ACHN (cell line): ENCODE measurements at regions not wholly inside any gene's neighbourhood (a gene's known extent, or its start where the extent isn't known, plus 50 kb on each side); places are given as distances from the start of the nearest gene placed in this dataset.
"Not testable (repeated sequence)": the region's sequence is repeated elsewhere in the genome, so short reads cannot be mapped to it uniquely, and the experiment has no call there.

ENCODE experiments used
- DNase-seq: peaks from one replicate; pipeline ENCODE4 v3.0.0-alpha.2; 2015
- in situ Hi-C: cut with HindIII; loops from 2 replicates; pipeline ENCODE4 v1.10.0; 2017; ENCODE audit warnings: low sequenced_read_pairs, low pct_ligation_motif_present, low pct_unique_long_range_greater_than_20kb

GRCh38 chr5:68817632-68818031 is 276.2 kb upstream of the SLC30A5 start:
- DNase-seq, result no peak
- in situ Hi-C loops, result no loop called here

GRCh38 chr5:68818057-68818695 is 275.6 kb upstream of the SLC30A5 start:
- in situ Hi-C loops, result no loop called here
- no peak for DNase-seq

GRCh38 chr5:68818870-68819269 is 274.9 kb upstream of the SLC30A5 start:
- in situ Hi-C loops, result no loop called here

DNA sequence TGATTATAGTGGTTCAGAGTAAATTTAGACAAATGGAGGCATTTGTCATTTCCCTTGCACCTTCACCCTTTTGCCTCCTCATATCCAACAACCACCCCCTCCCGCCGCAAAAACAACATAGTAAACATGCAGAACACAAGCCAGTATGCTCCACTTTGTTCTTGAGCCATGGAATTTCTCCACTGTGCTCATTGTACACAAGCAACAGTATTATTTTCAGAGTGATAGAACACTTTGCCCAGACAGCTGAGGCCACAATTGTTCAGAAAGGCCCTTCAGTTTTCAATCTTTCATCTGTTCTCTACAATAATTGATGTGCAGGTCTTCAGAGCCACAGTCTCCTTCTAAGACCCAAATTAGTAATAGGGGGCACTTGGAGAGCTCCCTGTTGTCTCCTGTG is 272.8 kb upstream of the SLC30A5 start:
- DNase-seq, result no peak
- in situ Hi-C loops, result no loop called here

More at GRCh38 chr5:68818870-68819269, 274.9 kb upstream of the SLC30A5 start:
- DNase-seq, result no peak

DNA sequence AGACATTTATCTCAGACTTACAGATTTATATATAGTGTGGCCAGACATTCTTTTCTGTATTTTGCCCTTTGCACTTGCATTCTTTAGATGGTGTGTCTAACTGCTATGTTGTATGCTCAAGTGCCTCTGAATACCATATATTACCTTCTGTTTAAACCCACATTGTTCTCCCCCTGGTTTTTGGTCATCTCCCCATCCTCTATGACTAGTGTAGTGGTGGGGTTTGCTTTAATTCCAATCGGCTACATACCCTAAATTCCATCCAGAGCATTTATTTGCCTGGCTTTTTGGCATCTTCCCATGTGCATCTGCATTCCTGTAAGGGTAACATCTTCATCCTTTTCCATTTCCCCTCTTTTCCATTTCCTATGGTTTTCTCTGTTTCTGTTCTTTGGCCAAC is 271.0 kb upstream of the SLC30A5 start:
- no peak for DNase-seq
- in situ Hi-C loops, result no loop called here

- DNase-seq, result no peak
- in situ Hi-C loops, result no loop called here
Observed at GRCh38 chr5:68823301-68823700, 270.5 kb upstream of the SLC30A5 start.

DNA sequence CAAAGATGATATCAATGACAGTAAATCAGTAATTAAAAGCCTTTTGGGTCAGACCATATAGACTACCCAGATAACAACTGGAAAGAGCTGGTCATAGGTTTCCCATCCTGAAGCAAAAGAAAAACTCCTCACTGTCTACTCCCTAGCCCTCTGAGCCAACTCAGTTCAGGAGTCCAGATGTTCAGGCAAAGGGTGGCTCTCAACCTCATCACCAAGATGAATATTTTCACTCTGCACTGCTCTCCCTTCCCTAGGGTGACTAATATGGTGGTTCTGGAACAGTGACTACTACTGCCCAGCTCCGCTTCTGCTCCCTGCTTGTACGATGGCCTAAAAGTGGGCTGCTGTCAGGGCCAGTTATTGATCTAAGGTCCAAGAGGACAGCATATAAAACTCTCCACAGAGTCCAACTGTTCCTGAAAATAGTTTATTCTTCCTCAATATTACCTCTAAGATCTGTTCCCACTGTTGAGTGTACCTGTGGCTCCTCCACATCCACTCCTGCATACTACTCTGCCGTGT is 263.4 kb upstream of the SLC30A5 start:
- no peak for DNase-seq
- in situ Hi-C loops, result no loop called here

DNA sequence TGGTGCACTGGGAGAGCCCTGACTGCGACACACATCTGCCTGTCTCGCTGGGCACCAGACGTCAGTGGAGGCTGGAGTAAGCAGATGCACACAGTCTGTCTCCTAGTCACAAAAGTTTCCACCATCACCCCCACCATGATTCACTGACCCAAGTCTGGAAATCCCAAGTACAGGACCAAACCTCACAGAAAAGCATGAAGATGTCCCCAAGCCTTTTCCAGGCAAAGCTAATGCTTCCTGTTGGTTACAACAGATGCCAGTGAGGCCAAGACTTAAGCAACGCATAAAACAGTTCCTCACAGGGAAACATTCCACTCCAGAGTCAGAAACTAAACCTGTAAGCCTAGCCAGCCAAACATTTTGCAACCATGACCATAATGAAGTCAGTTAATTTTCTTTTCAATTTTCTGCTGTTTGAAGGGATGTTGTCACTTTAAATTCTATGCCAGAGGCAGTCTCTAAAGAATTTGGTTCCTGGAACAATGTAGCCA is 259.3 kb upstream of the SLC30A5 start:
- in situ Hi-C loops, result no loop called here
- DNase-seq, result no peak

DNA sequence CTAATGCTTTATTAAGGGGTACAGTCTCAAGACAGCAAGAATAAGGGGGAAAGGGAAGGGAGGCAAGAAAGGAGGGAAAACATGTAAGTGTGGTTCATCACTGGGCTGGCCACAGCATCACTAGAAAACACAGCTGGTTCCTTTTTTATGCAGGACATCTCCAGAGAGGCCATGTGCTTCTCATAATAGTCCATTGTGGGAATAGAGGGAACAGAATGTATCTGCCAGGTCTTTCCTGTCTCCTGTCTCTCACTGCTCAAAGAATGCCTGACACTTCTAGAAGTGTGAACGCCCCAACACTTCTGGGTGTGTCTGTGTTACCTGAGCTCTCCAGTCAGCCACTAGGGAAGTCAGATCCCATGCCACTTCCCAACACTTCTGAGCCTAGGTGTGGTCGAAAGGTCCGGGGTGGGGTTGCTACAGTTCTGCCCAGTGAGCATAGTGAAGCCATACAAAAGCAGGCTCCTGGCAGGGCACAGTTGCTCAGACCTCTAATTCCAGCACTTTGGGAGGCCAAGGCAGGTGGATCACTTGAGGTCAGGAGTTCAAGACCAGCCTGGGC is 255.6 kb upstream of the SLC30A5 start:
- DNase-seq, result no peak
- in situ Hi-C loops, result no loop called here

DNA sequence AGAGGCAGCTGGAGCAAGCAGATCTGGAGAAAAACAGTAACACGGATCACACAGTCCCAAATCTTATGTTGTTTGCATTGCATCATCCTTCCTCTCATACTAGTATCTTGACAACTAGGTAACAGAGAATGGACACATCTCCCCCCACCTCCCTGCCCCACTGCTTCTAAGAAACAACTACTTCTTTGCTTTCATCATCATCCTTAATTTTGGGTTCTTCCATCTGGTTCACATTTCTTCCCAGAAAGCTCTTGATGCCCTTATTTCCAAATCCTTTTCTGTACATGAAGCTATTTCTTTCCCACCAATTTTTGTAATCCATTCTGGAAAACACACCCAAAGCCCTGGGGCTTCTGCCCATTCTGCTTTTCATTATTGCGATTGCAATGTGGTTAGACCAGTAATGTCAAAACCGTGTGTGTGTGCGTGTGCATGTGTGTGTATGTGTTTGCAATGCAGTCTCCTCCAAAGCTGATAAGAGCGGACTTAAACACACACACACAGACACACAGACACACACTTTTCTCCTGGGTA is 254.7 kb upstream of the SLC30A5 start:
- in situ Hi-C loops, result no loop called here
- DNase-seq, result no peak

- no peak for DNase-seq
- in situ Hi-C loops, result no loop called here
Observed at GRCh38 chr5:68843624-68844364, 250.0 kb upstream of the SLC30A5 start.

DNA sequence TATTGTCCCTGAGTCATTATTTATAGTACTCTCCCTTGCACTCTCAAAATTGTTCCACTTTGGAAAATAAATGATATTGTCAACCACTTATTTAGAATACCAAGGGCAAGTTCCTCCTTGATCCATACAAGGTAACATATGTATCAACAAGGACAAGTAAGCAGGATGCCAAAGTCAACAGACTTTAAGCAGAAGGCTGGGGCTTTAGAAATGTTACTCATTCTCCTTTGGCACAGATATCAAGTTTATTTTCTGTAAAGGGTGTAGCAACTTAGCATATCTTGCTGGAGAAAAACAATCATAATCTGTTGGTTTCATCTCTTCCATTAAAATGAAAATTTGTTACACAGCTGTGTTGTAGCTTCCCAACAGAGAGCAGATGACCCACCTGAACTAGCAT is 248.7 kb upstream of the SLC30A5 start:
- in situ Hi-C loops, result no loop called here

DNA sequence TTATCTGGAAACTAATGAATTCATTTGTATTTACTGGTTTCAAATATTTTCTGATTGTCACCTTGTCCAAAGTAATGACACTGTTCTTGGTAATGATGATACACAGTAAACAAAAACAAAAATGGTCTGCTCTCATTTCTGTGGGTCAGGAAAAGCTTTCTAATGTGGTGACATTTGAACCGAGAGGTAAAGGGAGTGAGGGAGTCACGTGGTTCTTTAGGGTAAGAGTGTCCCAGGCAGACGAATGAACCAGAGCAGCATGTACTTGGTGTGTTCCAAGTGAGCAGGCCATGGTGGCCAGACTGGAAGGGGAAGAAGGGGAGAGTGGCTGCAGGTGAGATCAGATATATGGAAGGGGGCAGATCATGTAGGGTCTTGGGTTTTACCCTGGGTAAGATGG is 247.0 kb upstream of the SLC30A5 start:
- in situ Hi-C loops, result no loop called here
- DNase-seq, result no peak

More for the DNA sequence above, 248.7 kb upstream of the SLC30A5 start:
- no peak for DNase-seq

GRCh38 chr5:68848091-68848490 is 245.7 kb upstream of the SLC30A5 start:
- in situ Hi-C loops, result no loop called here
- DNase-seq, result no peak

DNA sequence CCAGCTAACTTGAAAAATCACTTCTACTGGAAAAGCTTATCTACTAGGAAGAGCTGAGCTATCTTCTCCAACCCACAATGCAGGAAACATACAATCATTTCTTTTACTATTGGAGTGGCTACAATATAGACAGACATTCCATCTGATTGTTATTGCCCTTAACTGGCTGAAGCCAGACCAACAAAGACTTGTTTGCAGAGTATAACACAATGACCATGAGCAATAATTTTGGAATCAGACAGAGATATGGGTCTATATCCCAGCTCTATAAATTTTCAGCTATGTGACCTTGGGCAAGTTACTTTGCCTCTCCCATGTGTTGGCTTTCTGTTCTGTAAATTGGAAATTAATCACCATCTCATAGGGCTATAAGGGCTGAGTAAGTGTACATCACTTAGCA is 244.7 kb upstream of the SLC30A5 start:
- in situ Hi-C loops, result no loop called here
- no peak for DNase-seq

DNA sequence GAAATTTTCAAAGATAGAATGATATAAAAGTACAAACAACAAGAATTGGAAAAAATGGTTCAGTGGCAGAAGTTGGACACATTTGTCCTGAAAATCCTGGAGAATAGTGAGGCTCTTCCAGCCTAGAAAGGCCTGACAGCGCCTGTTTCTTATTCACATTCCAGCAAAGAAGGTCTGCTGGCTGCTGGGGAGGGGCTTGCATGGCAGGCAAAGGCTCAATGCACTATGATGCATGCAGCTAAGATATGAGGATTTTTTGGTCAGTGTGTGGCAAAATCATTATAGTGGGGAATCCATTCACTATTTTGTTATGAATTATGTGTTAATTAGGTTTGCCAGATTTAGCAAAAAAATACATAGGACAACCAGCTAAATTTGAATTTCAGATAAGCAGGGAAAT is 243.9 kb upstream of the SLC30A5 start:
- no peak for DNase-seq
- in situ Hi-C loops, result no loop called here

DNA sequence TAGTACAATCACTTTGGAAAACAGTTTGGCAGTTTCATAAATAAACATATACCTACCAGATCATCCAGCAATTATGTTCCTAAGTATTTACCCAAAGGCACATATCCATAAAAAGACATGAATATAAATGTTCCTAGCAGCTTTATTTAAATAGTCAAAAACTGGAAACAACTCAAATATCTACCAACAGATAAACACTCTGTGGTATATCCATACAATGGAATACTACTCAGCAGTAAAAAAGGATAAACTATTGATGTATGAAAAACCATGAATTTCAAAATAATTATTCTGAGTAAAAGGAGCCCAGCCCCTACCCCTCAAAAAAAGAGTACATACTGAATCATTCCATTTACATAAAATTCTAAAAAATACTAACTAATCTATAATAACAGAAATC is 232.7 kb upstream of the SLC30A5 start:
- in situ Hi-C loops, result no loop called here
- DNase-seq, result no peak

DNA sequence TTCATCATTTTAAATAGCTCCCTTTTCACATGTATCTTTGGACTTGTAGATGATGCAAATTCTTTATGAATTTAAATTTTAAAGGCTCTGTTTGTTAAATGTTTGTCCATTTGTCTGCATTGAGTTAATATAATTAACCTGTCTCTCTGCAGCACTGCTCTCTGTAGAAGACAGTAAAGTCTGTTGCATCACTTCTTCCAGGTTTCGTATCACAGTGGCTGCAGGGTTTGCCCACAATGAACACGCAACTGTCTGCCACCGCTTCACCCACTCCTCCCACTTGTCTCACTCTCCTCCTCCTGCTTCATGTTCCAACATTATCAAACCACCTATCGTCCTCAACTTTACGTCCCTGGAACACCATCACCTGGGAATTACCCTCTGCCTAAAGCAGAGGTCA is 231.3 kb upstream of the SLC30A5 start:
- DNase-seq, result no peak
- in situ Hi-C loops, result no loop called here

- in situ Hi-C loops, DNase-seq: not testable (repeated sequence)
Observed at GRCh38 chr5:68865192-68865591, 228.6 kb upstream of the SLC30A5 start.
